ENCODE measurements at regions not wholly inside any gene's neighbourhood (a gene's known extent, or its start where the extent isn't known, plus 50 kb on each side); places are given as distances from the start of the nearest gene placed in this dataset.

DNA sequence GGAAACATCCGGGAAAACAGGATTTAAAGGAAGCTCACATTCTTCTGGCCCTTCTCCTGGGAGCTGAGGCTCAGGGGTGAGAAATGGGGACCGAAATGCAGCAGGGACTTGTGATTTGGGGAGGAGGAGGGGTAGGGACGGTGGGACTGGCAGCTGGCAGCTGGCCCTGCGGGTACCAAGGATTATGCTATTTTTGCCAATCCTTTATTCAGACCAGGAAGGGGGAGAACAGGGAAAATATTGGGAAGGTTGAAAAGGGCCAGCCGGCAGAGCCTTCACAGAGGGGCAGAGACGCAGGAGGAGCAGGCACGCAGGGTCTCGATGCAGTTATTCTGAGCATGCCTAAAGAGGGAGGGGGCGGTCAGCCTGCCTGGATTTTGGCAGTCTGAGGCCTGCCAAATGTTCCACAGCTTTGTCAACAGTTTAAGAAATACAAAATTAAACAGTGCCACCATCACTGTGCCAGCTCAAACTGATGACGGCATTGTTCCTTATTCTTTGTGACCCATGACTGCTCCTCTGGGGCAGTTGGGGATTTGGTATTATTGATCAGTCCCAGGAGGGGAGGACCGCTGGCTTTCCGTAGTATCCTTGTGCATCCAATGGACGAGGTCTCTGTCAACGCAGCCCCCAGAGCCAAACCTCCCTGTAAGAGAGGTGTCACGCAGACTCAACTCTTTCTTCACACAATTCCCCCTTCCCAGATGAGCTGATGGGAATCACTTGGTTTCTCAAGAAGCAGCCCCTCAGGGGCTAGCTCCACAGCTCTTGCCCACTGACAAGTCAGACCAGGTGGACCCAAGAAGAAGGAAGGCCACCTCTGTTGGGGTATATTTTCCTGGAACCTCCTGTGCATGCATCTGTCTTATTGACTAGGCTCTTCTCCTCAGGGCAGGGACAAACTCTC is 553.3 kb downstream of the BNC2 start:
- TF ChIP-seq, protein P1, sequence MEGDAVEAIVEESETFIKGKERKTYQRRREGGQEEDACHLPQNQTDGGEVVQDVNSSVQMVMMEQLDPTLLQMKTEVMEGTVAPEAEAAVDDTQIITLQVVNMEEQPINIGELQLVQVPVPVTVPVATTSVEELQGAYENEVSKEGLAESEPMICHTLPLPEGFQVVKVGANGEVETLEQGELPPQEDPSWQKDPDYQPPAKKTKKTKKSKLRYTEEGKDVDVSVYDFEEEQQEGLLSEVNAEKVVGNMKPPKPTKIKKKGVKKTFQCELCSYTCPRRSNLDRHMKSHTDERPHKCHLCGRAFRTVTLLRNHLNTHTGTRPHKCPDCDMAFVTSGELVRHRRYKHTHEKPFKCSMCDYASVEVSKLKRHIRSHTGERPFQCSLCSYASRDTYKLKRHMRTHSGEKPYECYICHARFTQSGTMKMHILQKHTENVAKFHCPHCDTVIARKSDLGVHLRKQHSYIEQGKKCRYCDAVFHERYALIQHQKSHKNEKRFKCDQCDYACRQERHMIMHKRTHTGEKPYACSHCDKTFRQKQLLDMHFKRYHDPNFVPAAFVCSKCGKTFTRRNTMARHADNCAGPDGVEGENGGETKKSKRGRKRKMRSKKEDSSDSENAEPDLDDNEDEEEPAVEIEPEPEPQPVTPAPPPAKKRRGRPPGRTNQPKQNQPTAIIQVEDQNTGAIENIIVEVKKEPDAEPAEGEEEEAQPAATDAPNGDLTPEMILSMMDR (IDR thresholded peaks at IDR 0.05; ENCODE audit: borderline replicate concordance, insufficient read depth, low read depth, low read length), result no peak

DNA sequence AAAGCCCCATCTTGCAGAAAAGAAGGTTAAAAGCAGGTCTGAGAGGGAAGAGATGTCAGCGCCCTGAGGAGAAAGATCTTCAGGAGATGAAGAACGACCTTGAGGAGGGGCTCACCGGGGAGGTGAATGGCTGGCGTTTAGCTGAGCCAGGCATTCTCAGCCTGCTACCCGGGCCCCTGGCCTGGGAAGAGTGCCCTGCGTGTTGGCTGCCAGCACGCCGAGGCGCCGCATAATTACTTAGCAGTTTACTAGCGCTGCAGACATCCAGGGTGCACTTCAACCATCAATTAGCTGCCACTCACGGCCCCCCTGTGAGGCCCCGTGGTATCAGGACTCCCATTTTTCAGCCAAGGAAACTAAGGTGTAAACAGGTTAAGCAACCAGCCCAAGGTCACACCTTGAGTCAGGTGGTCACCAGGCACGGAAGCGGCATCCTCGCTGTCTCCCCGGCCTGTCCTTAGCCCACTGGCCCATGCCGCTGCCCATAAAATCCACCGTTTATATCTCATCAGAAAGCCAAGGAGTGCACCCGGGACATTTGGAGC is 551.9 kb downstream of the BNC2 start:
- TF ChIP-seq, protein P1 (IDR thresholded peaks at IDR 0.05; ENCODE audit: borderline replicate concordance, insufficient read depth, low read depth, low read length), result no peak
- H3K4me3 ChIP-seq (ENCODE audit: low read depth, low read length), result no peak overlapping the region

More for the DNA sequence above, 553.3 kb downstream of the BNC2 start:
- H3K4me3 ChIP-seq (ENCODE audit: low read depth, low read length), result no peak overlapping the region

DNA sequence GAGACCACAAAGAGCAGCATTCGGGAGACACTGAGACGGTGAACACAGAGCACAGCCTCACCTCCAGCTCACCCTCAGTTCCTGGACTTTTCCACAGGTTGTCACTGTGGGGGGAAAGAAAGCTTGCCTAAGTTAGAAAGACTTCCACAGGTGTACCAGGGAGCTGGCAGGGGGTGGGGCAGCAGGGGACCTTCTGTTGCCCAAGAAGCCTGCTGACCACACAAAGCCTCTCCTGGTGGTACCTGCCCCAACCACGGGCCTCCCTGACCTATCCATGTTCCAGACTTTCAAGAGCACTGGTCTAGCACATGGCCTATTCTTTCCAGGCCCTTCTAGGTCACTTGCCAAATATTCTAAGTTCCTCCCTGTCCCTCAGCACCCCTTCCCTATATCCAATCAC is 550.8 kb downstream of the BNC2 start:
- TF ChIP-seq, protein P1 (IDR thresholded peaks at IDR 0.05; ENCODE audit: borderline replicate concordance, insufficient read depth, low read depth, low read length), result no peak

DNA sequence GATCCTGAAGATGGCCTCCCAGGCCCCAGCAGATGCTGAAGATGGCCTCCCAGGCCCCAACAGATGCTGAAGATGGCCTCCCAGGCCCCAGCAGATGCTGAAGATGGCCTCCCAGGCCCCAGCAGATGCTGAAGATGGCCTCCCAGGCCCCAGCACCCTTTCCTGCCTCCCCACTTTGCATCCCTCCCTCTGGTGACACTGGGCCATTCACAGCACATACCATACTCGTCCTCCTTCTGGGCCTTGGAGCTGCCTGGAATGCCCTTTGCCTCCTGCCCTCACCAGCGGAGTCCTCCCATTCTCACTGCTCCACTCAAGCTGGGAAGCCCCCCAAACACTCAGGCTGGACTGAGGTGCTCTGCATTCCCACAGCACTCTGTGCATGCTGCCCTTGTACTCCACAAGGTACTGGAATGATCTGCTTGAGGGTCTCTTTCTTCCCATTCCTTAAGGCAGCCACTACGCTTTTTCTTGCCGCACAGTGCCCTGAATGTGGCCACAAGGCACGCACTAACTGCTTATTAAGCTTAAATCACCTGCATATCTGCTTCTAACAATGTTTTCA is 550.0 kb downstream of the BNC2 start:
- no peak overlapping the region for H3K4me3 ChIP-seq (ENCODE audit: low read depth, low read length)
- TF ChIP-seq, protein P1 (IDR thresholded peaks at IDR 0.05; ENCODE audit: borderline replicate concordance, insufficient read depth, low read depth, low read length), result no peak

More for the DNA sequence above, 550.8 kb downstream of the BNC2 start:
- H3K4me3 ChIP-seq (ENCODE audit: low read depth, low read length), result no peak overlapping the region

DNA sequence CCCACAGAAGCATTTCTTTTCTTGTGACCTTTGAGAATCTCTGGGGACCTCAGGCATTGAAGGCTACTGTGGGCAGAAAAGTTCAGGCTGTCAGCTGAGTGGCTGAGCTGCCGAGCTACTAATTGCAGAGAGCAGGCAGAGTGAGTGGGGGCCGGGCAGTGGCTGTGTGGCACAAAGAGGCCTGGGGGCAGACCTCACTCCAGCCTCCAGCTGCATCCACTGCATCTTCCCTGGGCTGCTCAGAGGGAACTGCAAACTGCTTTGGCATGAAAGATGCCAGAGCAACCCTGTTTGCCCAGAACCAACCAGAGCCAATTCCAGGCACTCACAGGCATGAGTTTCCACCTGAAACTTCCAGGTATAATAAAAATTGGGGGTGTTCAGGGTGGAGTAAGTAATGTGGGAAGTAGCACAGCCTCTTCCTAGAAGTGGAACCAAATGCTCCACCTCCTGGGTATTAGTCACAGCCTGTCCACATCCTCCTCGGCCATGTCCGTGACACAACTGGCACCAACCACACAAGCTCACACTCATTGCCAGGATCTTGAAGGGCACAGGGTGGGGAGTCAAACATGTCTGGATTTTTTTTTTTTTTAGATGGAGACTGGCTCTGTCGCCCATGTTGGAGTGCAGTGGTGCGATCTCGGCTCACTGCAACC is 548.9 kb downstream of the BNC2 start:
- TF ChIP-seq, protein P1 (IDR thresholded peaks at IDR 0.05; ENCODE audit: borderline replicate concordance, insufficient read depth, low read depth, low read length), result no peak
- no peak overlapping the region for H3K4me3 ChIP-seq (ENCODE audit: low read depth, low read length)

DNA sequence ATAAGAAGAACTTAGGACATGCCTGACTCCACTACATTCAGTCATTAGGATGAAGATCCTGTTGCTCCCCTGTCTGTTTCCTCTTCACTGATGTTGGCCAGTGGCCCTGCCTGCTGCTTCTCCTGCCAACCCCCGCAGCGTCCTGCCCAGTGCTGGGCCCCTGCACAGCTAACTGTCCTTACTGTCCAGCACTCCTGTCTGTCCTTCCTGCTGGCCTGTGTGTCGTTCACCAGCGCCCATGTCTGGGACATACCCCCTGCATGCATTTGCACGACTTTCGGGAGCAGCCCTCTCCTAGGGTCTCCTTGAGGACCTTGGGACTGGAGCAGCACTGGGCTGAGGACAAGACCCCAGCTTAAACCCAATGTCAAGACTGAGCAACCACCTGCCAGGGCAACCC is 547.6 kb downstream of the BNC2 start:
- TF ChIP-seq, protein P1 (IDR thresholded peaks at IDR 0.05; ENCODE audit: borderline replicate concordance, insufficient read depth, low read depth, low read length), result no peak
- no peak overlapping the region for H3K4me3 ChIP-seq (ENCODE audit: low read depth, low read length)

Data from GM12875 (cell line).